Progenitor cell of endocrine pancreas (in vitro differentiated cells): ENCODE measurements at regions not wholly inside any gene's neighbourhood (a gene's known extent, or its start where the extent isn't known, plus 50 kb on each side); places are given as distances from the start of the nearest gene placed in this dataset.

ENCODE experiments used
- DNase-seq: peaks from one replicate; pipeline ENCODE4 v3.0.0; 2021; ENCODE audit warnings: low spot score; ENCODE audit not compliant: unreplicated experiment
- H3K27ac Mint-ChIP-seq: 2 replicates; pipeline ENCODE4 v1.8.0; 2021; ENCODE audit warnings: mild to moderate bottlenecking, moderate library complexity, mixed read lengths
- H3K27me3 Mint-ChIP-seq: 2 replicates; pipeline ENCODE4 v1.8.0; 2021; ENCODE audit warnings: mixed read lengths
- H3K36me3 Mint-ChIP-seq: 2 replicates; pipeline ENCODE4 v1.8.0; 2022; ENCODE audit warnings: mixed read lengths; ENCODE audit not compliant: insufficient read depth
- H3K4me1 Mint-ChIP-seq: 2 replicates; pipeline ENCODE4 v1.8.0; 2021; ENCODE audit warnings: low read depth, mixed read lengths
- H3K4me3 Mint-ChIP-seq: 2 replicates; pipeline ENCODE4 v1.8.0; 2021; ENCODE audit warnings: low read depth, mild to moderate bottlenecking, moderate library complexity, mixed read lengths
- H3K9me3 Mint-ChIP-seq: 2 replicates; pipeline ENCODE4 v1.8.0; 2021; ENCODE audit warnings: low read depth, mixed read lengths
- CTCF ChIP-seq: fragments of 200-600 bp; sonication (generic); IDR thresholded peaks from one replicate; pipeline ENCODE4 v1.5.0; 2021; ENCODE audit warnings: antibody characterized with exemption, mild to moderate bottlenecking; ENCODE audit not compliant: unreplicated experiment

- Mint-ChIP-seq H3K27me3 (no peaks in the 10 kb centered on the region), H3K36me3 (no peaks in the 10 kb centered on the region), H3K4me3 (no peak overlapping the region), H3K27ac (no peak overlapping the region), H3K9me3 (no peaks in the 10 kb centered on the region), H3K4me1 (peaks cover 11% of the 10 kb centered on the region)
- no peak for DNase-seq
- TF ChIP-seq CTCF: no peak
These were observed 127.3 kb upstream of the MON1B start for GRCh38 chr16:77063676-77064016.

DNA sequence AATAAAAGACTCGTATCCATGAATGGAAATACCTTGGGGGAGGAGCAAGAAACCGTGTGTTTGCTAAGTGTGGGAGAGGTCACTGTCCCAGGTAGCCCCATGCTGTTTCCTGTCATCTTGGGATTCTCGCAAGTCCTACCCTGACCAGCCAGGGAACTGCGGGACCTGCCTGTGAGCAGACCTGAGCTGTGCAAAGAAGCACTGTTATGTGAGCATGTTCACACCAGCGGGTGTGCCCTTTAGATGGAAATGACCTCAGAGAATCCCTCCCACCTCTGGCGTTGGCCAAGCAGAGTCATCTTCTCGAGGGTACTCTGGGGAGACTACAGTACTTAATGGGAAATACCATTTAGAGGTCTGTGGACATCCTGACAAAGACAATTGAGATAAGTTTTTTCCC, 127.0 kb upstream of the MON1B start:
- no peak overlapping the region for H3K4me3 Mint-ChIP-seq
- no peak overlapping the region for H3K27ac Mint-ChIP-seq
- no peaks in the 10 kb centered on the region for H3K9me3 Mint-ChIP-seq
- DNase-seq: no peak
- peaks cover 11% of the 10 kb centered on the region for H3K4me1 Mint-ChIP-seq
- H3K27me3 Mint-ChIP-seq: no peaks in the 10 kb centered on the region
- TF ChIP-seq CTCF: no peak
- no peaks in the 10 kb centered on the region for H3K36me3 Mint-ChIP-seq

DNA sequence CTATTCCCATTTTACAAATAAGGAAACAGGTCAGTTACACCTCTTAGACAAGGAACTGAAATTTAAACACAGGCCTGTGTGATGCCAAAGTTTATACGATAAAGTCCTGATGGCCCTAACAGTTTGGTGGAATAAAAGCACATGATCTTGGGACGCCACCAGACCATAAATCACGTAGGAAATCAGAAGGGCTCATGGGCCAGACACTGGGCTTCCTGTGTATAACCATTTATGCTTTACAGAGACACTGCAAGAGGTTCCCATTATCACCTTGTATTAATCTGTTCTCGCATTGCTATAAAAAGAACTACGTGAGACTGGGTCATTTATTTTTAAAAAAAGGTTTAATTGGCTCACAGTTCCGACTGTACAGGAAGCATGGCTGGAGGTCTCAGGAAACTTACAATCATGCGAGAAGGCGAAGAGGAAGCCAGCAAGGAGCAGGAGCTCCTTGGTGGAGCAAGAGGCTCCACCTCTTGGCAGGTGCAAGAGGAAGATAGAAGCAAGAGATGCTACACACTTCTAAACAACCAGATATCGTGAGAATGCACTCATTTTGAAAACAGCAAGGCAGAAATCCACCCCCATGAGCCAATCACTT, 124.0 kb upstream of the MON1B start:
- no peaks in the 10 kb centered on the region for H3K36me3 Mint-ChIP-seq
- H3K27ac Mint-ChIP-seq: no peak overlapping the region
- H3K4me3 Mint-ChIP-seq: no peak overlapping the region
- no peak for DNase-seq
- TF ChIP-seq CTCF: no peak
- no peaks in the 10 kb centered on the region for H3K27me3 Mint-ChIP-seq
- H3K9me3 Mint-ChIP-seq: no peaks in the 10 kb centered on the region
- peaks cover 11% of the 10 kb centered on the region for H3K4me1 Mint-ChIP-seq

- no peaks in the 10 kb centered on the region for H3K9me3 Mint-ChIP-seq
- no peaks in the 10 kb centered on the region for H3K36me3 Mint-ChIP-seq
- no peak for TF ChIP-seq CTCF
- H3K27me3 Mint-ChIP-seq: no peaks in the 10 kb centered on the region
- no peak for DNase-seq
- peaks cover 9% of the 10 kb centered on the region for H3K4me1 Mint-ChIP-seq
- no peak overlapping the region for H3K27ac Mint-ChIP-seq
- no peak overlapping the region for H3K4me3 Mint-ChIP-seq
These were observed 123.1 kb upstream of the MON1B start for GRCh38 chr16:77067900-77068299.

- H3K4me3 Mint-ChIP-seq: no peak overlapping the region
- no peak overlapping the region for H3K27ac Mint-ChIP-seq
- no peaks in the 10 kb centered on the region for H3K36me3 Mint-ChIP-seq
- TF ChIP-seq CTCF: no peak
- H3K27me3 Mint-ChIP-seq: no peaks in the 10 kb centered on the region
- H3K9me3 Mint-ChIP-seq: no peaks in the 10 kb centered on the region
- peaks cover 5% of the 10 kb centered on the region for H3K4me1 Mint-ChIP-seq
- no peak for DNase-seq
These were observed 122.6 kb upstream of the MON1B start for GRCh38 chr16:77068402-77068801.
